NCI-H748 (cell line): ENCODE measurements at regions not wholly inside any gene's neighbourhood (a gene's known extent, or its start where the extent isn't known, plus 50 kb on each side); places are given as distances from the start of the nearest gene placed in this dataset.

Source experiments
- DNase-seq: peaks from one replicate; lab custom pipeline; 2025; ENCODE audit not compliant: unreplicated experiment; lab: John Stamatoyannopoulos, UW

- DNase-seq, result no peak
These were observed 113.1 kb downstream of the CDCA7 start for GRCh38 chr2:173467751-173468150.

GRCh38 chr2:173468266-173468793 lies 113.7 kb downstream of the CDCA7 start:
- no peak for DNase-seq

- DNase-seq, result no peak
These were observed 117.4 kb downstream of the CDCA7 start for GRCh38 chr2:173472112-173472511.

GRCh38 chr2:173483137-173483536 lies 128.5 kb downstream of the CDCA7 start:
- no peak for DNase-seq

- peak; percentile 26 for DNase-seq
These were observed 134.2 kb downstream of the CDCA7 start for GRCh38 chr2:173488861-173489260.

GRCh38 chr2:173491418-173491817 lies 136.7 kb downstream of the CDCA7 start:
- DNase-seq, result no peak

GRCh38 chr2:173493874-173494273 lies 139.2 kb downstream of the CDCA7 start:
- no peak for DNase-seq

- no peak for DNase-seq
These were observed 142.1 kb downstream of the CDCA7 start for GRCh38 chr2:173496746-173497145.

GRCh38 chr2:173500953-173501352 lies 146.3 kb downstream of the CDCA7 start:
- no peak for DNase-seq

- no peak for DNase-seq
These were observed 147.6 kb downstream of the CDCA7 start for GRCh38 chr2:173502296-173502695.

- DNase-seq, result peak; percentile 57
These were observed 156.7 kb downstream of the CDCA7 start for GRCh38 chr2:173511357-173511756.

- no peak for DNase-seq
These were observed 157.3 kb downstream of the CDCA7 start for GRCh38 chr2:173511942-173512341.

GRCh38 chr2:173513107-173513727 lies 158.5 kb downstream of the CDCA7 start:
- DNase-seq, result peak; percentile 25

- peak; percentile 16 for DNase-seq
These were observed 166.2 kb downstream of the CDCA7 start for GRCh38 chr2:173520918-173521317.

- peak; percentile 28 for DNase-seq
These were observed 166.9 kb downstream of the CDCA7 start for GRCh38 chr2:173521450-173522192.

- no peak for DNase-seq
These were observed 168.8 kb downstream of the CDCA7 start for GRCh38 chr2:173523497-173523896.

GRCh38 chr2:173524256-173524955 lies 169.7 kb downstream of the CDCA7 start:
- no peak for DNase-seq

- peak; percentile 74 for DNase-seq
These were observed 178.3 kb downstream of the CDCA7 start for GRCh38 chr2:173532732-173533531.

GRCh38 chr2:173537694-173538093 lies 183.0 kb downstream of the CDCA7 start:
- no peak for DNase-seq

GRCh38 chr2:173539615-173540014 lies 184.9 kb downstream of the CDCA7 start:
- DNase-seq, result peak; percentile 4
